ENCODE measurements at regions not wholly inside any gene's neighbourhood (a gene's known extent, or its start where the extent isn't known, plus 50 kb on each side); places are given as distances from the start of the nearest gene placed in this dataset.

- Mint-ChIP-seq H3K27ac (no peak overlapping the region), H3K27me3 (no peaks in the 10 kb centered on the region), H3K4me1 (no peaks in the 10 kb centered on the region), H3K36me3 (ENCODE audit: low read depth) (no peaks in the 10 kb centered on the region), H3K4me3 (no peak overlapping the region), H3K9me3 (peaks cover 8% of the 10 kb centered on the region)
- ATAC-seq, result no peak
- DNase-seq, result no peak
These were observed 440.7 kb downstream of the RND3 start for GRCh38 chr2:150046810-150047209.

GRCh38 chr2:150046211-150046610, 441.3 kb downstream of the RND3 start:
- DNase-seq (no peak), ATAC-seq (no peak)
- H3K9me3 Mint-ChIP-seq, result peaks cover 4% of the 10 kb centered on the region
- no peaks in the 10 kb centered on the region for H3K27me3 Mint-ChIP-seq
- H3K4me3 Mint-ChIP-seq, result no peak overlapping the region
- H3K4me1 Mint-ChIP-seq, result no peaks in the 10 kb centered on the region
- H3K36me3 Mint-ChIP-seq (ENCODE audit: low read depth), result no peaks in the 10 kb centered on the region
- H3K27ac Mint-ChIP-seq, result no peak overlapping the region

- no peak overlapping the region for H3K4me3 Mint-ChIP-seq
These were observed 441.9 kb downstream of the RND3 start for GRCh38 chr2:150045601-150046000.

GRCh38 chr2:150043172-150043500, 444.3 kb downstream of the RND3 start:
- no peaks in the 10 kb centered on the region for H3K27me3 Mint-ChIP-seq
- no peaks in the 10 kb centered on the region for H3K4me1 Mint-ChIP-seq
- no peak overlapping the region for H3K27ac Mint-ChIP-seq
- no peaks in the 10 kb centered on the region for H3K36me3 Mint-ChIP-seq (ENCODE audit: low read depth)
- ATAC-seq, result no peak
- peaks cover 4% of the 10 kb centered on the region for H3K9me3 Mint-ChIP-seq
- H3K4me3 Mint-ChIP-seq, result no peak overlapping the region
- DNase-seq, result no peak

More at GRCh38 chr2:150045601-150046000, 441.9 kb downstream of the RND3 start:
- Mint-ChIP-seq H3K27ac (no peak overlapping the region), H3K36me3 (ENCODE audit: low read depth) (no peaks in the 10 kb centered on the region), H3K27me3 (no peaks in the 10 kb centered on the region), H3K4me1 (no peaks in the 10 kb centered on the region), H3K9me3 (peaks cover 4% of the 10 kb centered on the region)
- ATAC-seq (no peak), DNase-seq (no peak)

- Mint-ChIP-seq H3K4me1 (no peaks in the 10 kb centered on the region), H3K4me3 (no peak overlapping the region), H3K27ac (no peak overlapping the region), H3K36me3 (ENCODE audit: low read depth) (no peaks in the 10 kb centered on the region), H3K9me3 (peaks cover 4% of the 10 kb centered on the region), H3K27me3 (no peaks in the 10 kb centered on the region)
- ATAC-seq (no peak), DNase-seq (no peak)
These were observed 444.8 kb downstream of the RND3 start for GRCh38 chr2:150042500-150043171.

- DNase-seq, result no peak
- no peaks in the 10 kb centered on the region for H3K27me3 Mint-ChIP-seq
- no peak overlapping the region for H3K27ac Mint-ChIP-seq
These were observed 445.6 kb downstream of the RND3 start for GRCh38 chr2:150041722-150042425.

DNA sequence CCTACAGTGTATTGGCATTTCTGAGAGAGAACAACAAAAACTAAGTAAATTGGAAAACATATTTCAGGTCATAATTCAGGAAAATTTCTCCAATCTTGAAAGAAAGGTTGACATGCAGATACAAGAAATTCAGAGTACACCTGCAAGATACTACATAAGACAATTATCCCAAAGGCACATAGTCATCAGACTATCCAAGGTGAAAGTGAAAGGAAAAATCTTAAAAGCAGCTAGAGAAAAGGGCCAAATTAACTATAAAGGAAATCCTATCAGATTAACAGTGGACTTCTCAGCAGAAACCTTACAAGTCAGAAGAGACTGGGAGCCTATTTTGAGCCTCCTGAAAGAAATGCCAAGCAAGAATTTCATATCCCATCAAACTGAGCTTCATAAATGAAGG, 449.0 kb upstream of the MMADHC start:
- H3K27ac Mint-ChIP-seq, result no peak overlapping the region
- DNase-seq (no peak), ATAC-seq (no peak)
- H3K9me3 Mint-ChIP-seq, result no peaks in the 10 kb centered on the region
- no peaks in the 10 kb centered on the region for H3K36me3 Mint-ChIP-seq (ENCODE audit: low read depth)
- no peaks in the 10 kb centered on the region for H3K4me1 Mint-ChIP-seq
- no peak overlapping the region for H3K4me3 Mint-ChIP-seq
- H3K27me3 Mint-ChIP-seq, result no peaks in the 10 kb centered on the region

More at GRCh38 chr2:150041722-150042425, 445.6 kb downstream of the RND3 start:
- Mint-ChIP-seq H3K36me3 (ENCODE audit: low read depth) (no peaks in the 10 kb centered on the region), H3K9me3 (peaks cover 4% of the 10 kb centered on the region), H3K4me3 (no peak overlapping the region), H3K4me1 (no peaks in the 10 kb centered on the region)
- ATAC-seq, result no peak

DNA sequence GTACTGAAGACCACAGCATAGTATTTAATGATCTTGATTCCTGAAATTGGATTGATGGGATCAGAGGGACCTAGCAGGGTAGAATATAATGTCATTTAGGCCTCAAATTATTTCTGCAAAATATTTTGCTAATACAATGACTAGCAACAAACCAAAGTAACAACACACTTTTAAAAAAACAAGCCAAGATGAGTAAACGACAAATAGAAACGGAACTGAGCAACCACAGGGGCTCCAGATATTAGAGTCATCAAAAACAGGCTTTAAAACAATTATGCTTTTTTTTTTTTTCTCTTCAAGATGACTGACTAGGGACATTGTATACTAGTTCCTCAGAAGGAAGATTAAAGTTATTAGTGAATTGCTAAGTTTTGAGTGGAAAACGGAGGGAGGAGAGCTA, 447.1 kb upstream of the MMADHC start:
- ATAC-seq (no peak), DNase-seq (no peak)
- Mint-ChIP-seq H3K9me3 (no peaks in the 10 kb centered on the region), H3K36me3 (ENCODE audit: low read depth) (no peaks in the 10 kb centered on the region), H3K4me1 (no peaks in the 10 kb centered on the region), H3K27me3 (no peaks in the 10 kb centered on the region), H3K4me3 (no peak overlapping the region), H3K27ac (no peak overlapping the region)

- ATAC-seq (no peak), DNase-seq (no peak)
- H3K4me3 Mint-ChIP-seq, result no peak overlapping the region
- no peaks in the 10 kb centered on the region for H3K9me3 Mint-ChIP-seq
- H3K36me3 Mint-ChIP-seq (ENCODE audit: low read depth), result no peaks in the 10 kb centered on the region
- H3K27me3 Mint-ChIP-seq, result no peaks in the 10 kb centered on the region
- H3K4me1 Mint-ChIP-seq, result no peaks in the 10 kb centered on the region
- no peak overlapping the region for H3K27ac Mint-ChIP-seq
These were observed 443.0 kb upstream of the MMADHC start for GRCh38 chr2:150030436-150031190.

GRCh38 chr2:150028322-150028721, 440.7 kb upstream of the MMADHC start:
- Mint-ChIP-seq H3K4me1 (no peaks in the 10 kb centered on the region), H3K4me3 (no peak overlapping the region)

DNA sequence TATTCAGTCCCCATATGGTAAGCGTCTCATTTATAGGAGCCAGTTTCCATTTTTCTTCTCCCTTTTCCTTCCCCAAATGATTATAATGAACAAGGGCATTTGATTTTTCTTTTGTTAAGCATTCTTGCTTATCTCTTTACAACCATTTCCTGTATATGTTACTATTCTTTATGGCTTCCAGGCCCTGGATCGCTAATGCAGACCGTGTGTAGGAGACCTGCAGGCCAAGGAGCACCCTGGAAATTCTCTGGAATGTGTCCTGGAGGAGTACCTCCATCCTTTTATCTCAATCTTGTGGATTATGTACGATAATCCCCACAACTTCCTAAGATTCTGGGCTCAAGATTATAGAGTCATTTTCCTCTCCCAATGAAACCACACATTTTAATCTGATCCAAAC, 439.6 kb upstream of the MMADHC start:
- H3K4me1 Mint-ChIP-seq, result no peaks in the 10 kb centered on the region
- no peaks in the 10 kb centered on the region for H3K9me3 Mint-ChIP-seq
- ATAC-seq, result no peak
- DNase-seq, result no peak
- no peak overlapping the region for H3K4me3 Mint-ChIP-seq
- no peaks in the 10 kb centered on the region for H3K27me3 Mint-ChIP-seq
- no peaks in the 10 kb centered on the region for H3K36me3 Mint-ChIP-seq (ENCODE audit: low read depth)
- H3K27ac Mint-ChIP-seq, result no peak overlapping the region

More at GRCh38 chr2:150028322-150028721, 440.7 kb upstream of the MMADHC start:
- Mint-ChIP-seq H3K36me3 (ENCODE audit: low read depth) (no peaks in the 10 kb centered on the region), H3K27ac (no peak overlapping the region), H3K27me3 (no peaks in the 10 kb centered on the region), H3K9me3 (no peaks in the 10 kb centered on the region)
- ATAC-seq (no peak), DNase-seq (no peak)

DNA sequence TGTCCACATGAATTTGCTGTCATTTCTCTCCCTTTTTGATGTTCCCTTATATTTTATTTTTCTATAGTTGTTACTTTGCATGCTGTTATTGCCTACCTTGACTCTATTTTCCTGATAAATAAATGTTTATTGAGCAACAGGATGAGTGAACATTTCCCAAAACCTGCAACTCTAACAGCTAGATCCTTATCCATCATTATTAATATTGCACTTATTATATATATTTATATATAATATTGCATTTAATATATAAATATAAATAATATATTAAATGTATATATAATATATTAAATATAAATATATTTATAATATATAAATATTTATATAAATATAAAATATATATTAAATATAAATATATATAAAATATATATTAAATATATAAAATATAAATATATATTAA, 436.1 kb upstream of the MMADHC start:
- ATAC-seq, result no peak
- Mint-ChIP-seq H3K4me3 (no peak overlapping the region), H3K9me3 (no peaks in the 10 kb centered on the region), H3K27me3 (no peaks in the 10 kb centered on the region), H3K4me1 (no peaks in the 10 kb centered on the region), H3K36me3 (ENCODE audit: low read depth) (no peaks in the 10 kb centered on the region), H3K27ac (no peak overlapping the region)
- no peak for DNase-seq

DNA sequence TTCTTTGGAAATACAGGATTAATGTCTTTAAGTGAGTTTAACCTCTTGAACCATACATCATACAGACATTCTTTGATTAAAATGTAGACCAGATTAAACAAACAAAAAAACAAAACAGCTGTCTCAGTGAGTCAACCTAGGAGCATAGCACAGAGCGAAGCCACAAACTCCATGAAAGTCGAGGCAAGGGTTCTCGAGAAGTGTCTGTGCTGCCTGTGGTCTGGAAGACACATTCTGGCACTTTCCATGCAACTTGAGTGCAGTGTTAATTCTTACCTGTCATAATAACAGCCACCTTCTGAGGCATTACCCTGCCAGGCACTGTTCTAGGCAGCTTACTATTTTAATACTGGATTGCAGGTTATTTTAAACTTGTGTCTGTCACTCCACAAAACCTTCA, 435.5 kb upstream of the MMADHC start:
- ATAC-seq (no peak), DNase-seq (no peak)

GRCh38 chr2:150020937-150021673, 433.5 kb upstream of the MMADHC start:
- H3K27me3 Mint-ChIP-seq, result no peaks in the 10 kb centered on the region
- ATAC-seq, result no peak
- no peaks in the 10 kb centered on the region for H3K4me1 Mint-ChIP-seq
- H3K4me3 Mint-ChIP-seq, result no peak overlapping the region
- H3K9me3 Mint-ChIP-seq, result no peaks in the 10 kb centered on the region
- no peak for DNase-seq
- H3K36me3 Mint-ChIP-seq (ENCODE audit: low read depth), result no peaks in the 10 kb centered on the region
- H3K27ac Mint-ChIP-seq, result no peak overlapping the region

More for the DNA sequence above, 435.5 kb upstream of the MMADHC start:
- Mint-ChIP-seq H3K4me1 (no peaks in the 10 kb centered on the region), H3K27ac (no peak overlapping the region), H3K27me3 (no peaks in the 10 kb centered on the region), H3K9me3 (no peaks in the 10 kb centered on the region), H3K4me3 (no peak overlapping the region), H3K36me3 (ENCODE audit: low read depth) (no peaks in the 10 kb centered on the region)
